ENCODE measurements at regions not wholly inside any gene's neighbourhood (a gene's known extent, or its start where the extent isn't known, plus 50 kb on each side); places are given as distances from the start of the nearest gene placed in this dataset.

DNA sequence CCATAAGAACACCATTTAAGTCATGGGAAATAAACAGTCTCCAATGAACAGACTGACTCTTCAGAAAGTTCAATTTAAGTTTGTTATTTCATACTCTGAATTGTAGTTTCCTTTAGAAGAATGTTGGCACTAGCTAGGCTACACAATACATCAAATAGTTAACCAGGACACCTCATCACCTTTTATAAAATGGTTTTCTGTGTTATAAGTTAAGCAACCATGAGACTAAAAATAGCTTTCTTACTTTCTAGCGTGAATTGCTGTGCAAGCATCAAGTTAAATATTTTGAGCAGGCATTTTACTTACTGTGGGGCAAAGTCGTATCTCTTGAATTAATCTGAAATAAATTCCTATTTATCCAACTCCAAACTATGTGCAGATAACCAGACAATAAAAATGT lies 1092.6 kb upstream of the SLC39A10 start:
- Mint-ChIP-seq H3K4me3 (ENCODE audit: unreplicated experiment) (no peak overlapping the region), H3K27me3 (ENCODE audit: unreplicated experiment) (no peaks in the 10 kb centered on the region), H3K9me3 (ENCODE audit: unreplicated experiment) (no peaks in the 10 kb centered on the region), H3K27ac (ENCODE audit: unreplicated experiment) (no peak overlapping the region), H3K4me1 (ENCODE audit: unreplicated experiment) (no peaks in the 10 kb centered on the region), H3K36me3 (ENCODE audit: unreplicated experiment) (no peaks in the 10 kb centered on the region)
- no peak for DNase-seq (ENCODE audit: extremely low spot score, unreplicated experiment)
- TF ChIP-seq, protein P1, sequence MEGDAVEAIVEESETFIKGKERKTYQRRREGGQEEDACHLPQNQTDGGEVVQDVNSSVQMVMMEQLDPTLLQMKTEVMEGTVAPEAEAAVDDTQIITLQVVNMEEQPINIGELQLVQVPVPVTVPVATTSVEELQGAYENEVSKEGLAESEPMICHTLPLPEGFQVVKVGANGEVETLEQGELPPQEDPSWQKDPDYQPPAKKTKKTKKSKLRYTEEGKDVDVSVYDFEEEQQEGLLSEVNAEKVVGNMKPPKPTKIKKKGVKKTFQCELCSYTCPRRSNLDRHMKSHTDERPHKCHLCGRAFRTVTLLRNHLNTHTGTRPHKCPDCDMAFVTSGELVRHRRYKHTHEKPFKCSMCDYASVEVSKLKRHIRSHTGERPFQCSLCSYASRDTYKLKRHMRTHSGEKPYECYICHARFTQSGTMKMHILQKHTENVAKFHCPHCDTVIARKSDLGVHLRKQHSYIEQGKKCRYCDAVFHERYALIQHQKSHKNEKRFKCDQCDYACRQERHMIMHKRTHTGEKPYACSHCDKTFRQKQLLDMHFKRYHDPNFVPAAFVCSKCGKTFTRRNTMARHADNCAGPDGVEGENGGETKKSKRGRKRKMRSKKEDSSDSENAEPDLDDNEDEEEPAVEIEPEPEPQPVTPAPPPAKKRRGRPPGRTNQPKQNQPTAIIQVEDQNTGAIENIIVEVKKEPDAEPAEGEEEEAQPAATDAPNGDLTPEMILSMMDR (IDR thresholded peaks at IDR 0.05): no peak

DNA sequence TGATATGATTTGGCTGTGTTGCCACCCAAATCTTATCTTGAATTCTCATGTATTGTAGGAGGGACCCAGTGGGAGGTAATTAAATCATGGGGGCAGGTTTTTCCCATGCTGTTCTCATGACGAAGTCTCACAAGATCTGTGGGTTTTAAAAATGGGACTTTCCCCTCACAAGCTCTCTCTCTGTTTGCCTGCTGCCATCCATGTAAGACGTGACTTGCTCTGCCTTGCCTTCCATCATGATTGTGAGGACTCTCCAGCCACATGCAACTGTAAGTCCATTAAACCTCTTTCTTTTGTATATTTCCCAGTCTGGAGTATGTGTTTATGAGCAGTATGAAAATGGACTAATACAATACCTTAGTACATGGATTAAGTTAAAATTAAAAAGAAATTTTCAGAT lies 1094.7 kb upstream of the SLC39A10 start:
- H3K27ac Mint-ChIP-seq (ENCODE audit: unreplicated experiment): no peak overlapping the region
- DNase-seq (ENCODE audit: extremely low spot score, unreplicated experiment): no peak
- H3K4me3 Mint-ChIP-seq (ENCODE audit: unreplicated experiment): no peak overlapping the region
- H3K27me3 Mint-ChIP-seq (ENCODE audit: unreplicated experiment): no peaks in the 10 kb centered on the region
- no peaks in the 10 kb centered on the region for H3K36me3 Mint-ChIP-seq (ENCODE audit: unreplicated experiment)
- no peaks in the 10 kb centered on the region for H3K4me1 Mint-ChIP-seq (ENCODE audit: unreplicated experiment)
- TF ChIP-seq, protein P1 (IDR thresholded peaks at IDR 0.05): no peak
- H3K9me3 Mint-ChIP-seq (ENCODE audit: unreplicated experiment): no peaks in the 10 kb centered on the region

- H3K9me3 Mint-ChIP-seq (ENCODE audit: unreplicated experiment): no peaks in the 10 kb centered on the region
- no peaks in the 10 kb centered on the region for H3K27me3 Mint-ChIP-seq (ENCODE audit: unreplicated experiment)
- no peak for DNase-seq (ENCODE audit: extremely low spot score, unreplicated experiment)
- H3K4me1 Mint-ChIP-seq (ENCODE audit: unreplicated experiment): no peaks in the 10 kb centered on the region
- TF ChIP-seq, protein P1 (IDR thresholded peaks at IDR 0.05): no peak
- no peak overlapping the region for H3K4me3 Mint-ChIP-seq (ENCODE audit: unreplicated experiment)
- H3K36me3 Mint-ChIP-seq (ENCODE audit: unreplicated experiment): no peaks in the 10 kb centered on the region
- H3K27ac Mint-ChIP-seq (ENCODE audit: unreplicated experiment): no peak overlapping the region
Measured at GRCh38 chr2:194559964-194560363, 1097.1 kb upstream of the SLC39A10 start.

GRCh38 chr2:194559523-194559922 lies 1097.5 kb upstream of the SLC39A10 start:
- Mint-ChIP-seq H3K4me3 (ENCODE audit: unreplicated experiment) (no peak overlapping the region), H3K4me1 (ENCODE audit: unreplicated experiment) (no peaks in the 10 kb centered on the region), H3K27ac (ENCODE audit: unreplicated experiment) (no peak overlapping the region), H3K27me3 (ENCODE audit: unreplicated experiment) (no peaks in the 10 kb centered on the region), H3K36me3 (ENCODE audit: unreplicated experiment) (no peaks in the 10 kb centered on the region), H3K9me3 (ENCODE audit: unreplicated experiment) (no peaks in the 10 kb centered on the region)
- TF ChIP-seq, protein P1 (IDR thresholded peaks at IDR 0.05): no peak
- DNase-seq (ENCODE audit: extremely low spot score, unreplicated experiment): no peak

DNA sequence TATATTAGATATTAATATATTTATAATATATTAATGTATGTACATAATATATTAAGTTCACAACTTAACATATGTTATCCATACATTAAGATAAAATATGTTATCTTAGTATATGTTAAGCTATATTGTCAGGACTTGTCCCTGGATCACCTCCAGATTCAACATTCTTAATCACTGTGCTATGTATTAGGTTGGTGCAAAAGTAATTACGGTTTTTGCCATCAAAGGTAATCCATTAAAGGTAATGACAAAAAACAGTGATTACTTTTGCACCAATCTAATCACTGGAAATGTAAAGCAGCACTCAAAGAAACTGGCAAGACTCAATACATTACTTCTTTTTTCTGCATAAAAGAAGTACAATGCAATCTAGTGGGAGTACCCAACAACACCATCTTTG lies 1099.0 kb upstream of the SLC39A10 start:
- Mint-ChIP-seq H3K9me3 (ENCODE audit: unreplicated experiment) (no peaks in the 10 kb centered on the region), H3K4me1 (ENCODE audit: unreplicated experiment) (no peaks in the 10 kb centered on the region), H3K27ac (ENCODE audit: unreplicated experiment) (no peak overlapping the region), H3K27me3 (ENCODE audit: unreplicated experiment) (no peaks in the 10 kb centered on the region), H3K4me3 (ENCODE audit: unreplicated experiment) (no peak overlapping the region), H3K36me3 (ENCODE audit: unreplicated experiment) (no peaks in the 10 kb centered on the region)
- DNase-seq (ENCODE audit: extremely low spot score, unreplicated experiment): no peak
- TF ChIP-seq, protein P1 (IDR thresholded peaks at IDR 0.05): no peak

Measured in osteocyte (in vitro differentiated cells).